PFSK-1 (cell line): ENCODE measurements at regions not wholly inside any gene's neighbourhood (a gene's known extent, or its start where the extent isn't known, plus 50 kb on each side); places are given as distances from the start of the nearest gene placed in this dataset.

Experiments
- REST ChIP-seq, 2 experiments: IDR thresholded peaks; 2 replicates each; pipeline versions ENCODE4 v1.6.1 to v1.8.0; 2011 to 2012; ENCODE audit warnings: low read depth in 2 of 2, low read length in 2 of 2, control low read depth in 1 of 2, inconsistent platforms in 1 of 2, mild to moderate bottlenecking in 1 of 2, moderate library complexity in 1 of 2; ENCODE audit not compliant: insufficient read depth in 1 of 2
- SIN3A ChIP-seq: IDR thresholded peaks from 2 replicates; pipeline ENCODE4 v1.6.1; 2012; ENCODE audit warnings: mild to moderate bottlenecking, low read length, moderate library complexity, borderline replicate concordance; ENCODE audit not compliant: insufficient read depth
- TAF1 ChIP-seq: IDR thresholded peaks from 2 replicates; pipeline ENCODE4 v1.6.1; 2012; ENCODE audit warnings: low read length, control low read depth, borderline replicate concordance; ENCODE audit not compliant: insufficient read depth

DNA sequence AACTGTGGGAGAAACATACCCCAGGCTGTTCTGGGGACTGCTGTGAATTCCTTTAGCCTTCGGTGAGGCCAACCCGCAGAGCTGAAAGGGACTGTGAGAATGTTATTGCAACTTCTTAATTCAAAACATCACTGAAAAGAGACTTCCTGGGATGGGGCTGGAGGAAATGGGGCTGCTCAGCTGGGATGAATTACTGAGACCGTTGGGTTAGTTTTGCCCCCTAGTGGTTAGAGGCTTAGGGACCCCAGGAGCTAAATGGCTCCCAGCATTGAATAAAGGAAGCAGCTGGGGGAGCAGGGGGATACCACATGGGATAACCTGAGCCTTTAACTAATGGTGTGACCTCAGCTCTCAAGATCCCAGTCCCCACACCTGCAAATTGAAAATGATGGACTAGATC, 941.1 kb upstream of the FANCL start:
- TF ChIP-seq TAF1: no peak
- TF ChIP-seq SIN3A: no peak
- no peak for TF ChIP-seq REST (IDR thresholded peaks at IDR 0.05; ENCODE audit: insufficient read depth in 1 of 2, low read depth in 2 of 2, low read length in 2 of 2)
